SK-N-SH (cell line): ENCODE measurements at regions not wholly inside any gene's neighbourhood (a gene's known extent, or its start where the extent isn't known, plus 50 kb on each side); places are given as distances from the start of the nearest gene placed in this dataset.

Experiments
- CTCF ChIA-PET: fragments of 300-600, 350-600 bp; formaldehyde crosslinking; extraction: SDS; loops from one replicate; lab custom pipeline; 2021; lab: Yijun Ruan, JAX
- POLR2A ChIA-PET: fragments of 350-600 bp; sonication (Branson Sonifier 250); formaldehyde crosslinking; extraction: SDS; loops from one replicate; lab custom pipeline; 2020; ENCODE audit warnings: antibody characterized with exemption, inconsistent platforms; lab: Yijun Ruan, JAX
- DNase-seq: peaks from one replicate; pipeline ENCODE4 v3.0.0; 2012
- H2AFZ ChIP-seq: fragments of 200-600 bp; sonication (generic); 2 replicates; pipeline ENCODE4 v1.8.1; 2016; ENCODE audit warnings: antibody characterized with exemption, mild to moderate bottlenecking, low read depth
- H3F3A ChIP-seq: fragments of 200-600 bp; sonication (generic); replicated peaks from 2 replicates; pipeline ENCODE3; 2016; ENCODE audit warnings: antibody characterized with exemption, mild to moderate bottlenecking; ENCODE audit not compliant: insufficient read depth
- H3K27ac ChIP-seq, 2 experiments: fragments of 200-500 bp in 1 of 2; fragments of 200-600 bp in 1 of 2; sonication (Bioruptor generic) in 1 of 2; sonication (generic), shearing (Covaris generic) in 1 of 2; 2 replicates each; pipeline versions ENCODE4 v1.5.1 to v1.6.1; 2014 to 2016; ENCODE audit warnings: low read depth in 2 of 2, inconsistent platforms in 1 of 2, low read length in 1 of 2, mild to moderate bottlenecking in 1 of 2, mixed read lengths in 1 of 2
- H3K27me3 ChIP-seq: fragments of 200-600 bp; sonication (generic), shearing (Covaris generic); 2 replicates; pipeline ENCODE4 v1.6.1; 2016; ENCODE audit warnings: mixed run types; ENCODE audit not compliant: insufficient read depth
- H3K36me3 ChIP-seq, 2 experiments: fragments of 200-500 bp in 1 of 2; fragments of 200-600 bp in 1 of 2; sonication (Bioruptor generic) in 1 of 2; sonication (generic) in 1 of 2; replicated peaks in 1 of 2; 2 replicates each; pipeline versions ENCODE3 to v1.5.1; 2014 to 2016; ENCODE audit warnings: low read length in 1 of 2, mild to moderate bottlenecking in 1 of 2; ENCODE audit not compliant: insufficient read depth in 2 of 2, control insufficient read depth in 1 of 2
- H3K4me1 ChIP-seq, 2 experiments: fragments of 200-500 bp in 1 of 2; fragments of 200-600 bp in 1 of 2; sonication (Bioruptor generic) in 1 of 2; sonication (generic), shearing (Covaris generic) in 1 of 2; 2 replicates each; pipeline versions ENCODE4 v1.5.1 to v1.6.1; 2014 to 2016; ENCODE audit warnings: low read depth in 1 of 2, low read length in 1 of 2, mixed run types in 1 of 2; ENCODE audit not compliant: insufficient read depth in 2 of 2, control insufficient read depth in 1 of 2
- H3K4me2 ChIP-seq: fragments of 200-600 bp; sonication (generic), shearing (Covaris generic); 2 replicates; pipeline ENCODE4 v1.6.1; 2017; ENCODE audit warnings: mixed run types
- H3K4me3 ChIP-seq, 2 experiments: fragments of 200-500 bp in 1 of 2; fragments of 200-600 bp in 1 of 2; sonication (Bioruptor generic) in 1 of 2; sonication (generic), shearing (Covaris generic) in 1 of 2; 2 replicates each; pipeline versions ENCODE4 v1.5.1 to v1.8.1; 2014 to 2016; ENCODE audit warnings: low read depth in 2 of 2, inconsistent platforms in 1 of 2, low read length in 1 of 2, mild to moderate bottlenecking in 1 of 2, mixed read lengths in 1 of 2, moderate library complexity in 1 of 2
- H3K79me2 ChIP-seq: fragments of 200-600 bp; sonication (generic); 2 replicates; pipeline ENCODE4 v1.8.1; 2017; ENCODE audit warnings: mild to moderate bottlenecking; ENCODE audit not compliant: insufficient read depth
- H3K9ac ChIP-seq: fragments of 200-600 bp; sonication (generic); 2 replicates; pipeline ENCODE4 v1.6.1; 2017; ENCODE audit warnings: mixed run types
- H3K9me2 ChIP-seq: fragments of 200-600 bp; sonication (generic); 2 replicates; pipeline ENCODE4 v1.6.1; 2017; ENCODE audit warnings: mixed run types
- H3K9me3 ChIP-seq: fragments of 200-600 bp; sonication (generic); 2 replicates; pipeline ENCODE4 v1.6.1; 2017; ENCODE audit warnings: mixed run types, mild to moderate bottlenecking, moderate library complexity
- H4K20me1 ChIP-seq: fragments of 200-600 bp; sonication (generic); 2 replicates; pipeline ENCODE4 v1.6.1; 2017; ENCODE audit warnings: mild to moderate bottlenecking, mixed run types; ENCODE audit not compliant: insufficient read depth
- ELF1 ChIP-seq: IDR thresholded peaks from 2 replicates; pipeline ENCODE4 v1.4.0; 2012
- EP300 ChIP-seq, 2 experiments: IDR thresholded peaks; 2 replicates each; pipeline versions ENCODE4 v1.4.0 to v1.6.1; 2012; ENCODE audit warnings: borderline replicate concordance in 1 of 2, low read depth in 1 of 2, low read length in 1 of 2
- EZH2phosphoT487 ChIP-seq: fragments of 200-600 bp; sonication (generic); IDR thresholded peaks from 2 replicates; pipeline ENCODE4 v1.6.1; 2017; ENCODE audit warnings: low read depth, mixed run types, mild to moderate bottlenecking, antibody characterized with exemption, moderate library complexity, borderline replicate concordance
- FOXJ3 ChIP-seq: sonication (generic); formaldehyde crosslinking; IDR thresholded peaks from 2 replicates; pipeline ENCODE4 v1.5.1; 2020; ENCODE audit warnings: mild to moderate bottlenecking, missing genetic modification reagents
- FOXM1 ChIP-seq: IDR thresholded peaks from 2 replicates; pipeline ENCODE4 v1.4.0; 2012; ENCODE audit warnings: low read depth, mild to moderate bottlenecking
- IRF3 ChIP-seq: fragments of 150-350 bp; IDR thresholded peaks from 2 replicates; pipeline ENCODE4 v1.6.1; 2016; ENCODE audit warnings: mild to moderate bottlenecking, low read depth, low read length
- MAX ChIP-seq: IDR thresholded peaks from 2 replicates; pipeline ENCODE4 v1.4.0; 2012; ENCODE audit warnings: low read depth
- MEF2A ChIP-seq: IDR thresholded peaks from 2 replicates; pipeline ENCODE4 v1.4.0; 2012; ENCODE audit warnings: low read depth, borderline replicate concordance
- NRF1 ChIP-seq: IDR thresholded peaks from 2 replicates; pipeline ENCODE4 v1.6.1; 2012; ENCODE audit warnings: low read depth, mild to moderate bottlenecking, low read length
- PBX3 ChIP-seq: IDR thresholded peaks from 2 replicates; pipeline ENCODE4; 2012
- POLR2AphosphoS5 ChIP-seq: IDR thresholded peaks from 2 replicates; pipeline ENCODE4 v1.6.1; 2012; ENCODE audit warnings: low read depth, low read length
- RAD21 ChIP-seq: IDR thresholded peaks from 2 replicates; pipeline ENCODE4 v1.6.1; 2012; ENCODE audit warnings: mild to moderate bottlenecking, low read length
- REST ChIP-seq: IDR thresholded peaks from 2 replicates; pipeline ENCODE4 v1.6.1; 2012; ENCODE audit warnings: mild to moderate bottlenecking, low read depth, low read length, moderate library complexity
- RFX5 ChIP-seq: IDR thresholded peaks from 2 replicates; pipeline ENCODE4 v1.6.1; 2012; ENCODE audit warnings: mild to moderate bottlenecking, improper control_type of control experiment, low read length
- RXRA ChIP-seq: IDR thresholded peaks from 2 replicates; pipeline ENCODE4 v1.4.0; 2012; ENCODE audit warnings: low read depth, mild to moderate bottlenecking, borderline replicate concordance
- TAF1 ChIP-seq: IDR thresholded peaks from 2 replicates; pipeline ENCODE4 v1.6.1; 2012; ENCODE audit warnings: low read depth, mild to moderate bottlenecking, low read length, moderate library complexity, borderline replicate concordance
- TEAD4 ChIP-seq: IDR thresholded peaks from 2 replicates; pipeline ENCODE4 v1.4.0; 2012; ENCODE audit warnings: mild to moderate bottlenecking, borderline replicate concordance; ENCODE audit not compliant: insufficient read depth
- USF1 ChIP-seq: IDR thresholded peaks from 2 replicates; pipeline ENCODE4 v1.4.0; 2012; ENCODE audit warnings: low read depth, borderline replicate concordance
- USF2 ChIP-seq: fragments of 150-350 bp; IDR thresholded peaks from 2 replicates; pipeline ENCODE4 v1.6.1; 2017; ENCODE audit warnings: antibody characterized with exemption, low read length, low read depth, borderline replicate concordance
- ZBTB33 ChIP-seq: IDR thresholded peaks from 2 replicates; pipeline ENCODE4 v1.4.0; 2012; ENCODE audit warnings: low read depth, borderline replicate concordance
- WGBS: methylation state at CpG from one replicate; pipeline ENCODE4 v1.1.6; 2017; ENCODE audit warnings: low lambda C conversion rate; 5-methylcytosine and 5-hydroxymethylcytosine counted together

- Histone ChIP-seq H4K20me1 (no peaks in the 10 kb centered on the region), H3K4me3 (no peak overlapping the region), H3F3A (no peaks in the 10 kb centered on the region), H3K9ac (no peak overlapping the region), H3K36me3 (no peaks in the 10 kb centered on the region), H3K9me2 (no peaks in the 10 kb centered on the region), H3K27me3 (peaks cover 7% of the 10 kb centered on the region), H3K9me3 (no peaks in the 10 kb centered on the region), H3K27ac (no peak overlapping the region), H3K4me2 (no peak overlapping the region), H2AFZ (no peak overlapping the region), H3K79me2 (no peaks in the 10 kb centered on the region), H3K4me1 (no peaks in the 10 kb centered on the region)
- DNase-seq, result no peak
- POLR2A ChIA-PET, result no interaction called here
- 4% methylated on average over 2 of the region's 2 CpGs for WGBS
- no peak for TF ChIP-seq RAD21
- no peak for TF ChIP-seq TEAD4
- TF ChIP-seq RFX5, result no peak
- TF ChIP-seq USF2, result no peak
- TF ChIP-seq FOXM1, result no peak
- TF ChIP-seq EZH2phosphoT487, result no peak
- no peak for TF ChIP-seq PBX3
- TF ChIP-seq REST, result no peak
- no peak for TF ChIP-seq RXRA
- TF ChIP-seq FOXJ3 (CRISPR knock-in tag), result no peak
- no peak for TF ChIP-seq ZBTB33
- TF ChIP-seq MAX, result no peak
- no peak for TF ChIP-seq POLR2AphosphoS5
- TF ChIP-seq EP300 (IDR thresholded peaks at IDR 0.05; ENCODE audit: borderline replicate concordance in 1 of 2, low read depth in 1 of 2, low read length in 1 of 2), result no peak
- TF ChIP-seq USF1, result no peak
- TF ChIP-seq IRF3, result no peak
- no peak for TF ChIP-seq MEF2A
- TF ChIP-seq ELF1, result no peak
- TF ChIP-seq NRF1, result no peak
- TF ChIP-seq TAF1, result no peak
- CTCF ChIA-PET, result no interaction called here
These were observed 352.6 kb upstream of the NWD2 start for GRCh38 chr4:36891971-36892370.
